Naive thymus-derived CD4-positive, alpha-beta T cell (primary cell): ENCODE measurements at regions not wholly inside any gene's neighbourhood (a gene's known extent, or its start where the extent isn't known, plus 50 kb on each side); places are given as distances from the start of the nearest gene placed in this dataset.
"Not testable (repeated sequence)": the region's sequence is repeated elsewhere in the genome, so short reads cannot be mapped to it uniquely, and the experiment has no call there.

Source experiments
- ATAC-seq: fragments of 150-1000 bp; cut with Tn5 transposase; 2 replicates; pipeline ENCODE4 v1.10.0; 2021; ENCODE audit warnings: mild to moderate bottlenecking, moderate library complexity
- CTCF ChIA-PET: fragments of 350-600 bp; sonication (Branson Sonifier 250); formaldehyde crosslinking; loops from one replicate; lab custom pipeline; 2021; ENCODE audit warnings: antibody characterized with exemption; lab: Charles Lee
- POLR2A ChIA-PET: fragments of 350-600 bp; sonication (Branson Sonifier 250); formaldehyde crosslinking; loops from one replicate; lab custom pipeline; 2021; ENCODE audit warnings: antibody characterized with exemption, inconsistent platforms; lab: Charles Lee
- DNase-seq, 9 donors: peaks; one replicate each; pipeline versions ENCODE4 v3.0.0 to v3.0.0-alpha.2; 2020 to 2022; ENCODE audit warnings: mixed read lengths in 1 of 9
- H3K27ac ChIP-seq: one replicate; pipeline ENCODE4 v1.7.0; 2013; ENCODE audit warnings: mild to moderate bottlenecking, low read depth, low read length, moderate library complexity
- H3K27me3 ChIP-seq, 2 donors: one replicate each; pipeline ENCODE4 v1.7.0; 2013; ENCODE audit warnings: low read length in 2 of 2, mild to moderate bottlenecking in 2 of 2, moderate library complexity in 2 of 2; ENCODE audit not compliant: control insufficient read depth in 2 of 2, insufficient read depth in 2 of 2
- H3K36me3 ChIP-seq, 3 experiments: 1 replicate in 2 of 3; 2 replicates in 1 of 3; pipeline ENCODE4 v1.7.0; 2013; ENCODE audit warnings: low read length in 3 of 3, mild to moderate bottlenecking in 3 of 3, moderate library complexity in 1 of 3; ENCODE audit not compliant: insufficient read depth in 3 of 3, control insufficient read depth in 2 of 3
- H3K4me1 ChIP-seq, 2 donors: one replicate each; pipeline ENCODE4 v1.7.0; 2013; ENCODE audit warnings: low read length in 2 of 2, mild to moderate bottlenecking in 2 of 2, moderate library complexity in 1 of 2; ENCODE audit not compliant: control insufficient read depth in 2 of 2, insufficient read depth in 2 of 2
- H3K4me3 ChIP-seq: 2 replicates; pipeline ENCODE4 v1.7.0; 2013; ENCODE audit warnings: mild to moderate bottlenecking, low read length
- H3K9me3 ChIP-seq, 3 experiments: 1 replicate in 2 of 3; 2 replicates in 1 of 3; pipeline ENCODE4 v1.7.0; 2013; ENCODE audit warnings: low read length in 3 of 3; ENCODE audit not compliant: control insufficient read depth in 2 of 3
- H3K27ac Mint-ChIP-seq, 9 donors: one replicate each; pipeline ENCODE4 v1.8.0; 2020 to 2022; ENCODE audit warnings: mixed read lengths in 9 of 9, mild to moderate bottlenecking in 8 of 9, moderate library complexity in 5 of 9, inconsistent platforms in 2 of 9
- H3K27me3 Mint-ChIP-seq, 5 donors: one replicate each; pipeline ENCODE4 v1.8.0; 2021 to 2022; ENCODE audit warnings: mixed read lengths in 5 of 5, mild to moderate bottlenecking in 1 of 5
- H3K36me3 Mint-ChIP-seq, 5 donors: one replicate each; pipeline ENCODE4 v1.8.0; 2020 to 2022; ENCODE audit warnings: mixed read lengths in 5 of 5, mild to moderate bottlenecking in 3 of 5, inconsistent platforms in 1 of 5
- H3K4me1 Mint-ChIP-seq, 7 donors: one replicate each; pipeline ENCODE4 v1.8.0; 2020 to 2022; ENCODE audit warnings: mixed read lengths in 7 of 7, mild to moderate bottlenecking in 3 of 7, inconsistent platforms in 1 of 7
- H3K4me3 Mint-ChIP-seq, 10 donors: one replicate each; pipeline ENCODE4 v1.8.0; 2020 to 2022; ENCODE audit warnings: mild to moderate bottlenecking in 10 of 10, mixed read lengths in 10 of 10, moderate library complexity in 6 of 10, inconsistent platforms in 2 of 10
- H3K9me3 Mint-ChIP-seq, 11 donors: one replicate each; pipeline ENCODE4 v1.8.0; 2020 to 2022; ENCODE audit warnings: mixed read lengths in 11 of 11, mild to moderate bottlenecking in 4 of 11, inconsistent platforms in 1 of 11, moderate library complexity in 1 of 11
- intact Hi-C, 2 donors: fragments of 100-400 bp; cut with micrococcal nuclease; formaldehyde crosslinking; loops; one replicate each; pipeline ENCODE4 v1.15.1; 2023

DNA sequence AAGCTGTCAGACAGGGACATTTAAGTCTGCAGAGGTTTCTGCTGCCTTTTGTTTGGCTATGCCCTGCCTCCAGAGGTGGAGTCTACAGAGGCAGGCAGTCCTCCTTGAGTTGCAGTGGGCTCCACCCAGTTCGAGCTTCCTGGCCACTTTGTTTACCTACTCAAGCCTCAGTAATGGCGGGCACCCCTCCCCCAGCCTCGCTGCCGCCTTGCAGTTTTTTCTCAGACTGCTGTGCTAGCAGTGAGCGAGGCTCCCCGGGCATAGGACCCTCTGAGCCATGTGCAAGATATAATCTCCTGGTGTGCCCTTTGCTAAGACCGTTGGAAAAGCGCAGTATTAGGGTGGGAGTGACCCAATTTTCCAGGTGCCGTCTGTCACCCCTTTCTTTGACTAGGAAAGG, 2223.8 kb upstream of the RAG2 start:
- intact Hi-C loops, H3K27ac Mint-ChIP-seq, ATAC-seq, H3K27ac ChIP-seq, H3K36me3 ChIP-seq, H3K27me3 ChIP-seq, POLR2A ChIA-PET, H3K27me3 Mint-ChIP-seq, H3K4me3 Mint-ChIP-seq, DNase-seq, H3K4me3 ChIP-seq, H3K36me3 Mint-ChIP-seq, H3K4me1 Mint-ChIP-seq, H3K4me1 ChIP-seq, CTCF ChIA-PET: not testable (repeated sequence)
- peaks cover 5 to 43% (median 22%) of the 10 kb centered on the region in 11 donors for H3K9me3 Mint-ChIP-seq
- H3K9me3 ChIP-seq = peaks cover 0 to 15% (median 0%) of the 10 kb centered on the region in 3 experiments

DNA sequence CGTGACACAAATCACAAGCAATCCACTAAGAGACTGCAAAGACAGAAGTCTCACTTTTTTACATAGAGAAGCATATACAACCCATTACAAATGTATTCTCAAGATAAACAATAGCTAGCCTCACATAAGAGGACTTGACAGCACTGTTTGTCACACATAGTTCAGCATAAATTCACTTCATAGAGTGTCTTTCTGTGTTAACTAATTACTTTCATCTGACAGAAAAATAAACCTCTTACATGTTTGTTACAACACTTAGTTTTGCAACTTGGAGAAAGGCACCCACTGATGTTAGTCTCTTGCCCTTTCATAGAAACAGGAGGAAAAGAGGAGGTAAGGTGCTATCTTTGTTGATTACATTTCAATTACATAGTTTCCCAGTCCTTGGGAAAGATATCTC, 2221.9 kb upstream of the RAG2 start:
- DNase-seq = no peak
- H3K4me1 ChIP-seq = no peaks in the 10 kb centered on the region
- POLR2A ChIA-PET = no interaction called here

DNA sequence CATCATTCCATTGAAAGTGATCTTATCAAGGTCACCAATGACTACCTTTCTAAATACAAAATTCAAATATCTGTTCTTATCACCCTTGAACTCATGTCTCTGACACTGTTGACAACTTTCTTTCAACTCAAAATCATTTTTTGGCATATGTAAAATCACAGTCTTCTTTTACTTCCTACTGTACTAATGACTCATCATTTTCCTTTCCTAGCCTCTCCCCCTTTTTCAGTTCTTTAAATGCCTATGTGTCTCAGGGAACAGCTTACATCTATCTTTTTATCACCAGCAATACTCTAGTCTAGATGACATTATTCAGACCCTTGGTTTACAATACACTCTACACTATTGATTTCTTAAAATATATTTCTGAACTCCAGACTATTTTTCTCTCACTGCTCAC, 2220.7 kb upstream of the RAG2 start:
- Mint-ChIP-seq H3K9me3 (peaks cover 2 to 22% (median 12%) of the 10 kb centered on the region in 11 donors), H3K27me3 (no peaks in the 10 kb centered on the region), H3K27ac (no peak overlapping the region), H3K4me1 (no peaks in the 10 kb centered on the region), H3K4me3 (no peak overlapping the region), H3K36me3 (no peaks in the 10 kb centered on the region)
- CTCF ChIA-PET = no interaction called here
- no peak for DNase-seq
- no peaks in the 10 kb centered on the region for H3K36me3 ChIP-seq
- no peaks in the 10 kb centered on the region for H3K27me3 ChIP-seq
- no peak for ATAC-seq
- H3K4me3 ChIP-seq = no peak overlapping the region
- no peaks in the 10 kb centered on the region for H3K4me1 ChIP-seq
- H3K9me3 ChIP-seq = peaks cover 0 to 8% (median 0%) of the 10 kb centered on the region in 3 experiments
- H3K27ac ChIP-seq = no peak overlapping the region
- POLR2A ChIA-PET = no interaction called here
- intact Hi-C loops = no loop called here

More for the DNA sequence above, 2221.9 kb upstream of the RAG2 start:
- ATAC-seq = no peak
- H3K36me3 ChIP-seq = no peaks in the 10 kb centered on the region
- H3K27me3 ChIP-seq = no peaks in the 10 kb centered on the region
- Mint-ChIP-seq H3K9me3 (peaks cover 5 to 27% (median 18%) of the 10 kb centered on the region in 11 donors), H3K36me3 (no peaks in the 10 kb centered on the region), H3K27ac (no peak overlapping the region), H3K4me1 (no peaks in the 10 kb centered on the region), H3K4me3 (no peak overlapping the region), H3K27me3 (no peaks in the 10 kb centered on the region)
- CTCF ChIA-PET = no interaction called here
- intact Hi-C loops = no loop called here
- no peak overlapping the region for H3K4me3 ChIP-seq
- H3K27ac ChIP-seq = no peak overlapping the region
- peaks cover 0 to 14% (median 0%) of the 10 kb centered on the region in 3 experiments for H3K9me3 ChIP-seq

DNA sequence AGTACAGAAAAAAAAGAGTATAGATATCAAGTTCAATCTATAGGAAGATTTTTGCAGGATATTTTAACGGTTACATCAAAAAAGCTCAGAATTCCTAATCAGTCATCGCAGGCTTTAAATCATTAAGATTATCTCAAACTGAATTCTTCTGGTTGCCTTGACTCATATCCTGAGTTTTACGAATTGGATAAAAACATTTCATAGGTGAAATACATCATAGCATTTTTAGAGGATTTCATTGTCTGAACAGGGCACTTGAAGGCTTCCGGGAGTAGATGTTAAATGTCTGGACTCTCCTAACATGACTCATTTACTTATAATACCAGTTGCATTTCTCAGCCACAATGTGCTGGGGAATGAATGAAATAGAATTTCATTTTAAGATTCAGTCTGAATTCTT, 2216.6 kb upstream of the RAG2 start:
- Histone ChIP-seq H3K4me1 (no peaks in the 10 kb centered on the region), H3K36me3 (no peaks in the 10 kb centered on the region), H3K27ac (no peak overlapping the region), H3K27me3 (no peaks in the 10 kb centered on the region), H3K4me3 (no peak overlapping the region), H3K9me3 (peaks cover 0 to 8% (median 0%) of the 10 kb centered on the region in 3 experiments)
- ChIA-PET CTCF (no interaction called here), POLR2A (no interaction called here)
- Mint-ChIP-seq H3K4me1 (no peaks in the 10 kb centered on the region), H3K36me3 (no peaks in the 10 kb centered on the region), H3K9me3 (peaks cover 2 to 25% (median 9%) of the 10 kb centered on the region in 11 donors), H3K27ac (no peak overlapping the region), H3K4me3 (no peak overlapping the region), H3K27me3 (no peaks in the 10 kb centered on the region)
- DNase-seq (no peak), ATAC-seq (no peak)
- intact Hi-C loops = no loop called here

DNA sequence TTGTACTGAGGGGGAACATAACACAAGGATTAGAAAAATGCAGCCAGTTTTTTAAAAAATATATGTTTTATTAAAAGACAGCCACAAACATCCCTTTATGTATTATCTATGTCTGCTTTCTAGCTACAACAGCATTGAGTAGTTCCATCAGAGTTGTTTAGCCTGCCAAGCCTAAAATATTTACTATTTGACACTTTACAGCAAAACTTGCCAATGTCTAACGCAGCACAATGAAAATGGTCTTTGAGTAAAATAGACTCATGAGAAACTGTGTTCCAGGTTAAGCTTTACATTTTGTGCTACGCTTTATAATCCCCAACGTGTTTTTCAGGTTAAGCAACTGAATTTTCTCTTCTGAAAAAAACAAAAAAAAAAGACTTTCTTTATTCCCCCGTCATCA, 2211.5 kb upstream of the RAG2 start:
- intact Hi-C loops = no loop called here
- DNase-seq = no peak
- Mint-ChIP-seq H3K36me3 (no peaks in the 10 kb centered on the region), H3K4me3 (no peak overlapping the region), H3K27me3 (no peaks in the 10 kb centered on the region), H3K9me3 (peaks cover 0 to 19% (median 8%) of the 10 kb centered on the region in 11 donors), H3K4me1 (no peaks in the 10 kb centered on the region), H3K27ac (no peak overlapping the region)
- no peaks in the 10 kb centered on the region for H3K27me3 ChIP-seq
- CTCF ChIA-PET = no interaction called here
- H3K4me3 ChIP-seq = no peak overlapping the region
- H3K36me3 ChIP-seq = no peaks in the 10 kb centered on the region
- no peak overlapping the region for H3K27ac ChIP-seq
- no peak for ATAC-seq
- H3K9me3 ChIP-seq = no peaks in the 10 kb centered on the region
- H3K4me1 ChIP-seq = no peaks in the 10 kb centered on the region
- POLR2A ChIA-PET = no interaction called here

DNA sequence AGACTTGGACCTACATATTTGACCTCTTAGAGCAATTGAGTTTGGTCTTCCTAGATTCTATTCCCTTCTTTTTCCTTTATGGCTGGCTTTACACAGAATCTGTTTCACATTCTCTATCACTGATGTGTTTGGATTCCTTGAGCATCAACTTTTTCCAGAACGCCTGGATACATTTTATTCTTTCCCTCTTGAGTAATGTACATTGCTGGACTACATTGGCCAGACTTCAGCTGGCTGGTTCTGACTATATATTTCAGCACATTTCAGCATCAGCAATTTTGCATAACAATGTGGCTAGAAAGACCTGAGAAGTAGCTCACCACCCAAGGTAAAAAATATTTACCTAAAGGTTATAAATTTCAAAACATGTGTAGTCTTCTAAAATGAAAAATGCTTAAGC, 2198.2 kb upstream of the RAG2 start:
- no peak for DNase-seq
- no peak for ATAC-seq
- Histone ChIP-seq H3K4me1 (no peaks in the 10 kb centered on the region), H3K4me3 (no peak overlapping the region), H3K27ac (no peak overlapping the region), H3K27me3 (no peaks in the 10 kb centered on the region), H3K9me3 (no peaks in the 10 kb centered on the region), H3K36me3 (no peaks in the 10 kb centered on the region)
- peaks cover 0 to 10% (median 4%) of the 10 kb centered on the region in 11 donors for H3K9me3 Mint-ChIP-seq
- H3K4me1 Mint-ChIP-seq = no peaks in the 10 kb centered on the region
- no peaks in the 10 kb centered on the region for H3K27me3 Mint-ChIP-seq
- POLR2A ChIA-PET = no interaction called here
- H3K36me3 Mint-ChIP-seq = no peaks in the 10 kb centered on the region
- H3K4me3 Mint-ChIP-seq = no peak overlapping the region
- CTCF ChIA-PET = no interaction called here
- intact Hi-C loops = loop anchor here in 1 of 2 donors (10.0 kb wide), 3 partner anchors 579 to 1791 kb away; no protein-coding TSS in a partner anchor
- H3K27ac Mint-ChIP-seq = no peak overlapping the region

DNA sequence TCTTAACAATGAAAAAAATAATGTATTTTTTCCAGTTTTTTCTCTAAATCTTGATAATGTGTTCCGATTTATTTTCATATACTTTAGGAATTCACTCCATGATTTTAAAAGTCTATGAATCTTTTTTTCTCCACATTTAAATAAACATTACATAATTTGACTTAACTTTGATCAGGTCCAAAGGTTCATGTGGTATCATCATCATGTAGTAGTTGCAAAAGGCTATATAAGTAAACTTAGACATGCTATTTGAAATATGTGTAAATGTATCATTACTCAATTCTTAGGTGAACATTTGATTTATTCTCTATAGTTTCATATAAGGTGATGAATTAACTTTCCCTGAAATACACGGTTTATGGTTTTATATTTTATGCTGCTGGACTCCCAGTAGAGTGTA, 2197.0 kb upstream of the RAG2 start:
- no peak overlapping the region for H3K27ac ChIP-seq
- Mint-ChIP-seq H3K4me3 (no peak overlapping the region), H3K27me3 (no peaks in the 10 kb centered on the region), H3K36me3 (no peaks in the 10 kb centered on the region), H3K9me3 (peaks cover 0 to 10% (median 4%) of the 10 kb centered on the region in 11 donors), H3K27ac (no peak overlapping the region), H3K4me1 (no peaks in the 10 kb centered on the region)
- H3K27me3 ChIP-seq = no peaks in the 10 kb centered on the region
- intact Hi-C loops = loop anchor here in 1 of 2 donors (10.0 kb wide), 3 partner anchors 580 to 1790 kb away; no protein-coding TSS in a partner anchor
- ATAC-seq = no peak
- DNase-seq = no peak
- ChIA-PET POLR2A (no interaction called here), CTCF (interaction anchor here (0.6 kb wide), 1 partner anchor 131 kb away, joined by 3 read pairs; no protein-coding TSS in a partner anchor)
- no peaks in the 10 kb centered on the region for H3K36me3 ChIP-seq
- no peaks in the 10 kb centered on the region for H3K9me3 ChIP-seq
- H3K4me1 ChIP-seq = no peaks in the 10 kb centered on the region
- no peak overlapping the region for H3K4me3 ChIP-seq
